ENCODE measurements at regions not wholly inside any gene's neighbourhood (a gene's known extent, or its start where the extent isn't known, plus 50 kb on each side); places are given as distances from the start of the nearest gene placed in this dataset.
"Not testable (repeated sequence)": the region's sequence is repeated elsewhere in the genome, so short reads cannot be mapped to it uniquely, and the experiment has no call there.

DNA sequence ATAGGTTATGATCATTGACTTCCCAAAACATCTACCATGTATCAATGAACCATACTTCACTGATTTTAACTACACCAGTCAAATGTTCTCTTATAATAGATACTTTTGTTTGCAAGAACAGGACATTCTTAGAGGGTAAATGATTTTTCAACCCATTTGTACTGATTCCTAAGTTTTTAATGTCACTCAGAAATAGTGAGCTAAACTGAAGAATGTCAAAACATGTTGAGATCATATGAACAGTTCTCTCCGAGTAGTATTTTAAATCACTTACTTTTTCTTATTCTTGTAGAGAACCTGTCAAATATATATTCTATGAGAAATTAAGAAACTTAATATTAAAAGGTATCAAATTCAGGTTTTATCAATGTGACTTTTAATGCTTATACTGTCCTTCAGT is 1362.9 kb upstream of the SLC39A10 start:
- H3K4me3 ChIP-seq = no peak overlapping the region
- in situ Hi-C loops (cut with MboI; ENCODE audit: low sequenced_read_pairs in 4 of 4) = no loop called here
- no peak for TF ChIP-seq POLR2A (IDR thresholded peaks at IDR 0.05)
- TF ChIP-seq, protein P1, sequence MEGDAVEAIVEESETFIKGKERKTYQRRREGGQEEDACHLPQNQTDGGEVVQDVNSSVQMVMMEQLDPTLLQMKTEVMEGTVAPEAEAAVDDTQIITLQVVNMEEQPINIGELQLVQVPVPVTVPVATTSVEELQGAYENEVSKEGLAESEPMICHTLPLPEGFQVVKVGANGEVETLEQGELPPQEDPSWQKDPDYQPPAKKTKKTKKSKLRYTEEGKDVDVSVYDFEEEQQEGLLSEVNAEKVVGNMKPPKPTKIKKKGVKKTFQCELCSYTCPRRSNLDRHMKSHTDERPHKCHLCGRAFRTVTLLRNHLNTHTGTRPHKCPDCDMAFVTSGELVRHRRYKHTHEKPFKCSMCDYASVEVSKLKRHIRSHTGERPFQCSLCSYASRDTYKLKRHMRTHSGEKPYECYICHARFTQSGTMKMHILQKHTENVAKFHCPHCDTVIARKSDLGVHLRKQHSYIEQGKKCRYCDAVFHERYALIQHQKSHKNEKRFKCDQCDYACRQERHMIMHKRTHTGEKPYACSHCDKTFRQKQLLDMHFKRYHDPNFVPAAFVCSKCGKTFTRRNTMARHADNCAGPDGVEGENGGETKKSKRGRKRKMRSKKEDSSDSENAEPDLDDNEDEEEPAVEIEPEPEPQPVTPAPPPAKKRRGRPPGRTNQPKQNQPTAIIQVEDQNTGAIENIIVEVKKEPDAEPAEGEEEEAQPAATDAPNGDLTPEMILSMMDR (IDR thresholded peaks at IDR 0.05 in 4 of 5, conservative IDR thresholded peaks at IDR 0.05 in 1 of 5) = no peak
- no peaks in the 10 kb centered on the region for H3K27me3 ChIP-seq
- DNase-seq = no peak
- no peak for ATAC-seq
- intact Hi-C loops (cut with DNase I; ENCODE audit: low total_unique reads) = no loop called here
- H3K9me3 ChIP-seq = no peaks in the 10 kb centered on the region
- no peak overlapping the region for H3K27ac ChIP-seq
- H3K4me1 ChIP-seq = no peaks in the 10 kb centered on the region
- no peaks in the 10 kb centered on the region for H3K36me3 ChIP-seq

DNA sequence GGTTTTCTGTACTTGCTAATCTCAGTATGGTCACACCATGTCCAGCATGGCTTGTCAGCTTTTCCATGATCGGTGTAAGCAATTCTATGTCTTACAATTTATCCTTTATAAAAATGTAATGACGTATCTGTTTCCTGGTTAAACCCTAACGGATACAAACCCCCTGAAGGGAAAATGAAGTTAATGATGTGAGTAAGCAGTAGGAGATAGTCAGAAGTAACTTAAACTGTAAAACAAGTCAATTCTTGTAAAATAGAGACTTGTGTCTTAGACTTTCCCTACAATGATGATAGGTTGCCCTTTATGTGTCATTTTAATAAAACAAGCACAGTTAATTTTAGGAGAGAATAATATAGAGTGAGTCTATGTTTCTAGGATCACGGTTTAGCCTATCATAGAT is 1365.9 kb upstream of the SLC39A10 start:
- H3K4me1 ChIP-seq = no peaks in the 10 kb centered on the region
- H3K27me3 ChIP-seq = no peaks in the 10 kb centered on the region
- H3K36me3 ChIP-seq = no peaks in the 10 kb centered on the region
- ATAC-seq = no peak
- in situ Hi-C loops (cut with MboI; ENCODE audit: low sequenced_read_pairs in 4 of 4) (no loop called here), intact Hi-C loops (cut with DNase I; ENCODE audit: low total_unique reads) (no loop called here)
- no peak overlapping the region for H3K27ac ChIP-seq
- no peak for DNase-seq
- no peak overlapping the region for H3K4me3 ChIP-seq
- no peaks in the 10 kb centered on the region for H3K9me3 ChIP-seq
- TF ChIP-seq POLR2A (IDR thresholded peaks at IDR 0.05) = no peak
- TF ChIP-seq, protein P1 (IDR thresholded peaks at IDR 0.05 in 4 of 5, conservative IDR thresholded peaks at IDR 0.05 in 1 of 5) = no peak

DNA sequence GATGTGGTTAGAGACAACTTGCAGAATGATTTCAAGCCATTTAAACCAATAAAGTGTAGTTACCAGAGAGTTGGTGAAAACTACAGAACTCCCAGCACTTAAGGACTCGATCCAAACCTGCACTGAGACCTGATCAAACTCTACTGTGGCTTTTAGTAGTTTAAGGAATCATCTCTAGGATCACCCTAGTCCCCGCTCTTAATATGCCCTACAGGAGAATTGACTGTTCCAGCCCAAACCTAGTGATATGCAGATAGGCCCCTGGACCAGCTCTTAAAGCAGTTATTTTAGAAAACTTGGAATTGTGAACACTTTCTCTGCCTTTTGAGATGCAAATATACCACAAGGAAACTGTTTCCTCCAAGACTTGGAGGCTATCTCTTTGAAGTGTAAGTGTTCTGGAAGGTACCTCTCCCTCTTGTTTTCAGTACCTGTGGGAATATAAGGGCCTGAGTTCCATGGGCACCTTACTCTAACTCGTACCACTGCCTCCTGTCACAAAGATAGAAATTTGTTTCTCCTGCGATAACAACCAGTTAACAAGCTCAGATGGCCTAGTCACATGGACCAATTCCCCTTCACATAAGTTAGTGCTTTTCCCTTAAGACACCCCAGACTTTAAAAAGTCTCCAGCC is 1367.2 kb upstream of the SLC39A10 start:
- Histone ChIP-seq H3K4me1 (no peaks in the 10 kb centered on the region), H3K4me3 (no peak overlapping the region), H3K9me3 (no peaks in the 10 kb centered on the region), H3K27me3 (no peaks in the 10 kb centered on the region), H3K27ac (no peak overlapping the region), H3K36me3 (no peaks in the 10 kb centered on the region)
- DNase-seq = no peak
- intact Hi-C loops (cut with DNase I; ENCODE audit: low total_unique reads) (no loop called here), in situ Hi-C loops (cut with MboI; ENCODE audit: low sequenced_read_pairs in 4 of 4) (no loop called here)
- no peak for ATAC-seq
- no peak for TF ChIP-seq POLR2A (IDR thresholded peaks at IDR 0.05)

DNA sequence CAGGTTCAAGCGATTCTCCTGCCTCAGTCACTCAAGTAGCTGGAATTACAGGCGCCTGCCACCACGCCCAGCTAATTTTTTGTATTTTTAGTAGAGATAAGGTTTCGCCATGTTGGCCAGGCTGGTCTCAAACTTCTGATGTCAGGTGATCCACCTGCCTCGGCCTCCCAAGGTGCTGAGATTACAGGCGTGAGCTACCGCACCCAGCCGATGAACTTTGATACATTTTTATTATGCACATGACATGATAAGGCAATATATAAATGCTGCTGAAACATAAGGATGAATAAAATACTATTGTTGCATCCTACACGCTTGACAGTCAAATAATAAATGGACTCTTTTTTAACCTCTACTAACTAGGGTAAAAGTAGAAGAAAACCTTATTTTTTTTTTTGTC is 1380.4 kb upstream of the SLC39A10 start:
- intact Hi-C loops (cut with DNase I; ENCODE audit: low total_unique reads); H3K9me3 ChIP-seq; H3K27ac ChIP-seq; H3K4me3 ChIP-seq; H3K4me1 ChIP-seq; DNase-seq; H3K36me3 ChIP-seq; in situ Hi-C loops (cut with MboI; ENCODE audit: low sequenced_read_pairs in 4 of 4); ATAC-seq; H3K27me3 ChIP-seq: not testable (repeated sequence)

DNA sequence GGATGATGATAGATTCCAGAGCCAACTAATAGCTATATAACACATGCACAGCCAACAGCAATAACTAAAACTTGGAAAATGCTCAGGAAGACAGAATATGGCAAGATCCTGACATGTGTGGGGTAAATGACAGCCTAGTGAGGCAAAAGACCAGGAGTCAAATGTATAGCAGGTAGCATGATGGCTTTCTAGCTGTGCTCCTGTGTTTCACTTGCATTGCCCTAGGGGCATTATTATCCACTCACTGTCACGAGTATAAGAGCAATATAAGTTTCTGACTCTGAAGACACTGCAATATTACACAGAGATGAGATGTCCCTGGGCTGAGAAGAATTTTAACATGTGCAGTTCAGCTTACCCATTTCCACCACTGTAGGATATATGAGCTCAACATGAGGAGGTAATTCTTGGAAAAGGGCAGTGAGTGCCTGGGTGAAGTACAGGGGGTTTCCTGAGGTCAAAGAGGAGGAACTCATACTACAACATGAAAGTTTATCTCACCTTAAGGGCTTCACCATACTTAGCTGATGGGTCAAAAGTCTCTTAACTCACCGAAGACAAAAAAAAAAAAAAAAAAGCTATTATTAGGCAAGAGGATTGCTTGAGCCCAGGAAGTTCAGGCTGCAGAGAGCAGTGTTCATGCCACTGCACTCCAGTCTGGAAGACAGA is 1385.6 kb upstream of the SLC39A10 start:
- no peak for TF ChIP-seq POLR2A (IDR thresholded peaks at IDR 0.05)
- TF ChIP-seq, protein P1 (IDR thresholded peaks at IDR 0.05 in 4 of 5, conservative IDR thresholded peaks at IDR 0.05 in 1 of 5) = no peak
- intact Hi-C loops (cut with DNase I; ENCODE audit: low total_unique reads) (no loop called here), in situ Hi-C loops (cut with MboI; ENCODE audit: low sequenced_read_pairs in 4 of 4) (no loop called here)

More for the DNA sequence above, 1385.6 kb upstream of the SLC39A10 start:
- H3K9me3 ChIP-seq = no peaks in the 10 kb centered on the region
- ATAC-seq = no peak
- H3K27ac ChIP-seq = no peak overlapping the region
- no peaks in the 10 kb centered on the region for H3K36me3 ChIP-seq
- no peak for DNase-seq
- H3K4me1 ChIP-seq = no peaks in the 10 kb centered on the region
- H3K4me3 ChIP-seq = no peak overlapping the region
- H3K27me3 ChIP-seq = no peaks in the 10 kb centered on the region
